ENCODE measurements at regions not wholly inside any gene's neighbourhood (a gene's known extent, or its start where the extent isn't known, plus 50 kb on each side); places are given as distances from the start of the nearest gene placed in this dataset.

DNA sequence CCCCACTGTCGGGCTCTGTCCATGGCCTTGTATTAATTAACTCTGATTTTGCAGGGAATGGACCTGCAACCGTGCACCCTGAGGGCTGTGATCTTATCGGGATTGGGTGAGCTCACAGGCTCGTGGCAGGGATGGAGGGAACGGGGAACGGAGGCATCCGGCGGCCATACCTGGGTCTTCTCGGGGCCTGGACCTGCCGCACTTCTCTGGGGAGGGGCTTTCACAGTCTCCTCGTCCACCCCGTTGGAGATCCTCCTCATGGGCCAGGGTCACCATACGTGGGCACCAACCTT lies 57.5 kb upstream of the SHH start:
- DNase-seq (ENCODE audit: low spot score): no peak

DNA sequence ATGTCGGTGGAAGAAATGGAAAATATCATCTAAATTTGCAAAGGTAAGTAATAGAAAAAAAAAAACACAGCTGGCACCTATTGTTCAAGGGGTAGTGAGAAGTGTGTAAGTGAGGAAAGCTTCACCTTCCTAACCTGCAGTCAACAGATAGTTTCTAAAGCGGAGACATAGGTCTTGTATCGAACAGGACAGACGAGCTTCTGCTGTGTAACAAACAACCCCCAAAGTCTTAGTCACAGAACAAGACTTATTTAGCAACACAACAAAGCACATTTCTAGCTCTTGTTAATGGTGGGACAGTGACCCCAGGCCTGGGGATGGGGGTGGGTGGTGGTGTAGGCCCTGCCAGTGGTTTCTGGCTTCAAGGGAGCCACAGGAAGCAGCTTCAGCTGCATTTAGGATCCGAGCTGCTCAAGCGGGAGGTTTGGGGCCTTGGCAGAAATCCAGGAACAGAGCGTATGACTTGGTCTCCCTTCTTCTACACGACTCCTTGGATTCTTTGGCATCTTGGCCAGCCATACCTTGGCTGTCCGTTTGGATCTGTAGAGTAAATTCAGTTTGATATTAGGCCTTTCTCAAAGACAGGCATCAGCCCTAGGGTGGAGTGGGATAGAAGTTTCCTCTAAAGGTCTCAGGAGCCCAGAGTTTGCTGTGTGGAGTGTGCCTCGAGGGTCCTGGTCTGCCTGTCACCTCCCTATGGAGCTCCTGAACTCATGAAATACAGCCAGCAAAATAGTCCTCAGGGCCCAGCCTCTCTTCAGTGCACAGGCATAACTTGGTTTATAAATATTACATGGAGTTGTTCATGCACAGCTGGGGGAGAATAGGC lies 56.9 kb upstream of the SHH start:
- DNase-seq (ENCODE audit: low spot score): no peak

DNA sequence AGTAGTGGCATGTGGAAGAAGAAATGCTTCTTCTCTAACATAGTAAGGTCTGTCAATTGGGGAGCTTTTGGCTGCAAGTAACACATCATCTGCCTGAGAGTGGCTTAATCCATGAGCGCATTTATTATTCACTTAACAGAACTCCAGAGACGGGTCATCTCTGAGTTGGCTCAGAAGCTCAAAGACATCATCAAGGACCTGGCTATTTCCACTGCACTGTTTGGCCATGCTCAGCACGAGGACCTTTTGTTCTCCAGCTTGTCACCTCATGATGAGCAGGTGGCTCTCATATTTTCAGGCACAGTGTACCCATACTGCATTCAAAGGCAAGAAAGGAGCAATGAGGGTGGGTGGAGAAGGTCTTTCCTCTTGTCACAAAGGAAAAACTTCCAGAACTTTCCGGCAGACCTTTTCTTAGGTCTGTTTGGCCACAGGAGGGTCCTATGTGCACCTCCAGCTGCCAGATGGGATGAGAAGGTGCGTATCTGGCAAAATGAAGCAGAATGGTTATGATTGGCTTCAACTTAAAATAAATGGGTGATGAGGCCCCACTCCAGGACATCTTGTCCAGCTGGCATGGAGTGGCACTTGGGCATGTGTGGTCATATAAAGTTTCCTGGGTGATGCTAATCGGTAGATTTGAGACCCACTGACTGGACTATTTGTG lies 55.6 kb upstream of the SHH start:
- DNase-seq (ENCODE audit: low spot score): no peak

DNA sequence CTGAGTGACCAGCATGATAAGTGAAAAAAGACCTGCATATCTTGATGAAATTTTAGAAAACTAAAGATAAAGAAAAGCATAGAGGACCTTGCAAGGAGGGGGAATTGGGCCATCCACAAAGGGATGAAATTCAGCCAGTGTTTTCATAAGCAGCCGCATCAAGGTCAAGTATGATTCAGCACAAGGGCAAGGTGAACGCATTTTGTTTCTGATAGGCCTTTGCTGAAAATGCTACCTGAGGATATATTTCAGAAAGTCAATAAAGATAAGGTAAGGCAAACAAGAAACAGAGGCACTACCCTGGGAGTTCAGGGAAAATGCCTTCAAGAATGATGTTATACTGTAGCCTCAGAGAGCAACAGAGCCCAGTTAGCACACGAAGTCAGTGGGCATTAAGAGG lies 55.0 kb upstream of the SHH start:
- DNase-seq (ENCODE audit: low spot score): no peak

DNA sequence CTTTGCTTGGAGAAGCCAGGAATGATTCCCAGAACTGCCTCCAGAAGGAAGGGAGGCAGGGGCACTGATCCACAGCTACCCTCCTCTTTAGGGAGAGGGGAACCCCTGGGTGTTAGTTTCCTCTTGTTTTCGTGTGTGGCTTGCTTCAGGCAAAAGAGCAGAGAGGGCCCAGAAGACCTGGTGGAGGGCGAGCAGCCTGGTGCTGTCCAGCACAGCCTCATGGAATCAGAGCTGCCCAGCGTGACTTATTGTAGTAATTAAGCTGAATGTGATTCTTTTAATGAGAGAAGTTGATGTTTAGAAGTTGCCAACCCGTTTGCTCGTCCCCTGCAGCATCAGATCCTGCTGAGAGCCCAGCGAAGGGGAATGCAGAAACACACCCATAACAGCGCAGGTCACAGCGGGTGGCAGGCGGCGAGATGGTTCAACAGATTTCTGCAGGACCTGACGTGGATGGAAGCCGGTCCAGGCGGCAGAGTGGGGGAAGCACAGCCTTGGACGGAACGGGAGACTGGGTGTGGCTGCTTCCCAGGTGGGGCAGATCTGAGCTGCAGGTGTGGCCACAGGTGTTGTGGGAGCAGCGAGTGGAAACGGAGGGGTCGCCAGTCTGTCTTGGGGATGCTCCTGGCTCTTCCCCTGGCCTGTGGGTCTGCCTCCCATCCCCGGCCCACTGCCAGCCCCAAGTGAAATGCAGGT lies 53.7 kb upstream of the SHH start:
- DNase-seq (ENCODE audit: low spot score): no peak

DNA sequence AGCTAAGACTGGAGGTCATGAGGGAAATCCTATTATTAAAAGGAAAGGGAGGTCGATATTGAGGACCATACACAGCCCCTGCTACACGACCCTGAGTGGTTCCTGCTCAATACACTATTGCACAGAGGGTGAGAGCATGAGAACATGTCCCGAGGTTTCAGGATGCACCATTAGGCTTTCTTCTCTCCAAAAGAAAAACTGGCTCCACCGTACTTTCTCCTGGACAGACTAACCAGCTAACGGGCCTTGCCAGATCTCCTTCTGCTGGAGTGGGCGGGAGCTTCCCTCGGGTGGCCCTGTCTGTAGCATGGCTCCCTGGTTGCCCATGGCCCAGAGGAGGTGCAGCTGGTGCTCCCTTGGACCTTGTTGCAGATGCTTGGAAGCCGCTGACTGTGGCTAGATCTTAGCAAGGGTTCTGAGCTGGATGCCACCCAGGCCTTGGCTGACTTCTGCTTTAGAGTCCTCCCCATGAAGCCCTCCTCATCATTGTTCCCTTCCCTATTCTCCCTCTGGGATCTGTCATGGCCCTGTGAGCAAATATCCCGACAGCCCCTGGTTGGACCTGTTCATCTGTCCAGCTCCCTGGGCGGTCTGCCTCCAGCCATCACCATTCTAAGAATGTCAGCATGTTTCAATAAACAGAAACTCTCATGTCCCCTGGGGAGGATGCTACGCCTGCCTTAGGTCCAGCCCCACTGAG lies 52.9 kb upstream of the SHH start:
- no peak for DNase-seq (ENCODE audit: low spot score)

DNA sequence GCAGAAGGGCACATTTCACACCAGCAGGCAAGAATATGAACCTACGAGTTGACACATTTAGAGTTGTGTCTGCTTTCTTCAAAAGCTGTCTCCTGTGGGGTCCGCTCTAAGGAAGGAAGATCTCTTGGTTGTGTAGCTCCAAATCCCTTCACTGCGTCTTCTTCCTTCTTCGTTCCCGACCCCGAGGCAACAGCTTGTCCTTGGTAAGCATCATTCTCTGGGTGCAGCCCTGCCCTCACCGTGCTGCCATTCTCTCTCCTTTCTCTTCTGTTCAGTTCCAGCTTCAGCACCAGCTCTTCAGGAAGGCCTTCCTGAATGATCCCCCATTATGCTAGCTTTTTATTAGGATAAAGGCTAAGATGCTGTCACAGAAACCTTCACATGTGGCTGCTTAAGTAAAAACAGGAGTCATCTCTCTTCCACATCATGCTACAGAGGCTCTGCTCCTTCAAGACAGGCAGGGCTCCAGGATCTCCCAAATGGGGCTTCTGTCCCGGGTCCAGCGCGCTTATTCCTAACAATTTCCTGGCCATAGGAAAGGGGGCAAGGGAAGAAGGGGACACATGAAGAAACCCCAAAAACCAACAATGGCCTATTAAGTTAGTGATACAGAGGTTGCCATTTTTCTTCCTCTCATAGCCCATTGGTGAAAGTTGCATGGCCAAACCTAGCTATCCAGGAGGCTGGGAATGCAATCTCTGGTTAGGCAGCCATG lies 52.2 kb upstream of the SHH start:
- DNase-seq (ENCODE audit: low spot score): no peak

DNA sequence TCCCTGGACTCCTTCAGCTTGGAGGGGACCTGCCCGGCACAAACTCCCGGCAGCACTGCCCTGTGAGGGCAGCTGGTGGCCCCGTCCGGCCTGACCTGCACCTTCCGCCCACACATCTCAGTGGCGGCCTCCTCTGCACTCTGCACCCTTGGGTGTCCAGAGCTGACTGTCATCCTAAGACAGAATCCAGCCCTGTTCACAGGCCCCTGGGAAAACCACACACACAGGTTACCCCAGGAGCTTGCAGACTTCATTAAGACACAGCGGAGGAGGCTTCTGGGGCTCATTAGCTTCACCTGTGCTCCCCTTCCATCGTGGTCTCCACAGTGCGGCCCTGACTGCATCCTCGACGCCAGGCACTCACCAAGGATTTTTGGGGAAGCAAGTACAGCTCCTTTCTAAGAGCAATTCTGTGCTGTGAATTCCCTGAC lies 51.5 kb upstream of the SHH start:
- DNase-seq (ENCODE audit: low spot score): no peak

DNA sequence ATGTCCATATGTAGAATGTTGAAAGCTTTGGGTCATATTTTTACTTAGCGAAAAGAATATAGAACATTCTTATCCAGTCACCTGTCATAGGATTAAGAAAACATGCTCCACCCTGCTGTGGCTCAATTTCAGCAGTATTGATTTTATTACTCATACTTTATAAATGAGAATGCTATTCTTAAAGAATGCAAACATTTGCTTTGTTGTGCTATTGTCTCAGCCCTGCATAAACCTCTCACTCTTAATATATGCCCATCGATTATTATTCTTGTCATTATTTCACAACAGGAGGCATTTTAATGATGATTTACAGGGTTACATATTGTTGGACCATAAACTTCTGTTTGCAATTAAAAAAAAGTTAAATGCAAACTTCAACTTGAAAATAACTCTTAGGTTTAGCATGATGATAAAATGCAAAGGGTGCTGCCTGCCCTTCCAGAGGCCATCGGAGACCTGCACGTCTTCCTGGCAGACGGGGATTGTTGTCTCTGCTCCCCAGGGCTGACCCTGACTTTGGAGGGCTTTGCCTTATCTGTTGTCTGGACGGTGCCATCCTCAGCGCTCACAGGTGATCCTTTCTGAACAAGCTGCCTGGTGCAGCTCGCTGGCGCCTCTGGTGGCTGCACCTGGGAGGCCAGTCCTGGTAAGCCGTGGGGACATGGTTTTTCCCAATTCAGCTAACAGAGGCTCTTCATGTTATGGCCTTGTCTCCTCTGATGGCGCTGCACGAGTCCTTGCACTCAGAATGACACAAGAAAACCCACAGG lies 50.0 kb upstream of the SHH start:
- DNase-seq (ENCODE audit: low spot score): no peak

Measured in NAMALWA (cell line).